GM21529 (cell line): ENCODE measurements at regions not wholly inside any gene's neighbourhood (a gene's known extent, or its start where the extent isn't known, plus 50 kb on each side); places are given as distances from the start of the nearest gene placed in this dataset.
"Not testable (repeated sequence)": the region's sequence is repeated elsewhere in the genome, so short reads cannot be mapped to it uniquely, and the experiment has no call there.

Experiments used
- ATAC-seq: cut with Tn5 transposase; IDR thresholded peaks from one replicate; pipeline ENCODE4 v1.9.1; 2021; ENCODE audit not compliant: unreplicated experiment

- no peak for ATAC-seq
Observed at GRCh38 chr4:33882246-33882990, 2361.9 kb downstream of the ARAP2 start.

- ATAC-seq = no peak
Observed at GRCh38 chr4:33883111-33883510, 2361.2 kb downstream of the ARAP2 start.

DNA sequence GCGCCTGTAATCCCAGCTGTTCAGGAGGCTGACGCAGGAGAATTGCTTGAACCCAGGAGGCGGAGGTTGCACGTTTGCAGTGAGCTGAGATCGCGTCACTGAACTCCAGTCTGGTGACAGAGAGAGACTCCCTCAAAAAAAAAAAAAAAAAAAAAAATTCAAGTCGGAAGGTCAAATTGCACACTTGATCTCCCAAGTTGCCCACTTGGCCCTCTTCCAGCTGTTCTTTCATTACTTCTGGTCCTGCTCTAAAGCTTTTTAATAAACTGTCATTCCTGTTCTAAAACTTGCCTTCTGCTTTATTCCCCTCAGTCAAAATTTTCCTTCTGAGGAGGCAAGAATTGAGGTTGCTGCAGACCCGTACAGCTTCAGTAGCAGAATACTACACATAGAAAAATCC lies 2358.0 kb downstream of the ARAP2 start:
- no peak for ATAC-seq

DNA sequence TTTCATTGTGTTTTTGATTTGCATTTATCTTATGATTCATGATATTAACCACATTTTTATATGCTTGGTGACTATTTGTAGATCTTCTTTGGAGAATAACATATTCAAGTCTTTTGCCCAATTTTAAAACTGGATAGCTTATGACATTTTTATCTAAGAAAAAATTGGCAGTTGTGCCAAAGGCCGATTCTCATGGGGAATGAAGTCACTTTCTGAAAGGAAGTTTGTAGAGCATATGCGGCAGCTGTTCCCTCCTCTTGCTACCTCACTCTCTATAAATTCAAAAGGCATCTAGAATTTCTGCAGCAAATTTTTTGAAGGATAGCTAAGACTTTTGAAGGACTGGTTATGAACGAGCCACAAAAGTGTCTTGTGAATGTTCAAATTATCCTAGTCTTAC lies 2353.5 kb downstream of the ARAP2 start:
- no peak for ATAC-seq

- ATAC-seq = no peak
Observed at GRCh38 chr4:33911959-33912358, 2332.4 kb downstream of the ARAP2 start.

DNA sequence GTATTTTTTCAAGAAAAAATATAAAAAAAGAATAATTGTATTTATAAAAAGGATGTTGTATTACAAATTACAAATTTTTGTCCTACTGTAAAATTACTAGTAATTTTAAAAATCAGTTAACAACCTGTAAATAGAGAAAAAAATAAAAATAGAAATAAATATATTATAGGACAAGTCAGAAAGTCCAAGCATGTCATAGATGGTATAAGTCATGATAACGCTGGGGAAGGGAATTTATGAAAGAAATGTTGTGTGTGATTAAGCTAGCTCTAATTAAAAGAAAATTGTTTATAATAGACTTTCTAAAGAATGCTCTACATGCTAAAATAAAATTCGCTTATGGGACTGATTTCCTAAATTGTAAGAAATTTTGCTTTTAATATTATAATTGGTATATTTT lies 2329.9 kb downstream of the ARAP2 start:
- ATAC-seq = no peak

GRCh38 chr4:33923469-33923868 lies 2320.8 kb downstream of the ARAP2 start:
- ATAC-seq = no peak

- no peak for ATAC-seq
Observed at GRCh38 chr4:33924239-33924638, 2320.1 kb downstream of the ARAP2 start.

DNA sequence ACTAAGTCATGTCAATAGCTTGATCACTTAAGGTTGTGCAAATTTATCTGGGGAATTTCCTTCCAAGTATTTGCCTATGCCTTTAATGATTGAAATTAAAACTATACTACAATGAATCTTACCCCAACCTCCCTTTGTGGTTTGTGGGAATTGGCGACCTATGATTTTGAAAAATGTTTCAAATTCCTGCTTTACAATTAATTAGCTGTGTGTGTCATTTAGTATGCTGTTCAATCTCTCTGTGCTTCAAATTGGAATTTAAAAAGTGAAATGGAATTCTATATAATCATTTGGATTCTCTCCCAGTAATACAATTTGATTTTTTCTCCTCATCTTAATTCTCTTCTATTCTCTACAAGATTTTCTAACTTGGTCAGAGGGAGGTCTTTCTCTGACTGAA lies 2319.5 kb downstream of the ARAP2 start:
- ATAC-seq = no peak

DNA sequence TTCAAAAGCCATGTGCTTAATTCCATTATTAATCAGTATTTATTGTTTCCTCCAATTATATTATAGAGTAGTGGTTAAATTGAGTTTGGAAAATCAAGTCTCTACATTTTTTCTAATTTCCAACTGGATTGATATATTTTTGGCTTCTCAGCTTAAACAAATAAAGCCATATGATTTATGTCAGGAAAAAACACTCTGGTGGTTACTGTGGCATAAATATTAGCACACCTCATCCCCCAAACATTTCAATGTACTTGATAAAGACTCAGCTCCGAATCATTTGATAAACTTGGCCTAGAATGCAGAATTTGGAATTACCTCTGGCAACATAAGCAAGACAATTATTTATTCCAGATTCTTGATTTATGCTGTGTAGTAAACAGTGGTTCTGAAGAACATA lies 2313.8 kb downstream of the ARAP2 start:
- no peak for ATAC-seq

DNA sequence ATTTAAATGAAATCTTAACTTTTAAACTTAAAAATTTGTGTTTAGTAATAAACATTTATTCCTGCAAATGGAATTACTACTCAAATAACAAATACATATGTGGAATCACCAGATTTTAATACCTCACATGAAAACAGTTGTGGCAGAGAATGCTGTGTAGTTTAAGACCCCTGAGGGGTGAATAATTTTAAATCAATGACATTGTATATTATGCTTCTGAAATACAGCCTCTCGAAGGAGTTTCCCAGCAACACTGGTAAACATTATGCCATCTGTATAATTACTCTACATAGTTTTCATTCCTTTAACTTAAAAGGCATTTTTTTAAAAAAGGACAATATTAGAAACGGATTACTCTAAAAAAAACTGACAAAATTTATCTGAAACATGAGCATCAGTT lies 2313.3 kb downstream of the ARAP2 start:
- no peak for ATAC-seq

GRCh38 chr4:33940281-33940680 lies 2304.0 kb downstream of the ARAP2 start:
- no peak for ATAC-seq

GRCh38 chr4:33941854-33942253 lies 2302.5 kb downstream of the ARAP2 start:
- no peak for ATAC-seq

DNA sequence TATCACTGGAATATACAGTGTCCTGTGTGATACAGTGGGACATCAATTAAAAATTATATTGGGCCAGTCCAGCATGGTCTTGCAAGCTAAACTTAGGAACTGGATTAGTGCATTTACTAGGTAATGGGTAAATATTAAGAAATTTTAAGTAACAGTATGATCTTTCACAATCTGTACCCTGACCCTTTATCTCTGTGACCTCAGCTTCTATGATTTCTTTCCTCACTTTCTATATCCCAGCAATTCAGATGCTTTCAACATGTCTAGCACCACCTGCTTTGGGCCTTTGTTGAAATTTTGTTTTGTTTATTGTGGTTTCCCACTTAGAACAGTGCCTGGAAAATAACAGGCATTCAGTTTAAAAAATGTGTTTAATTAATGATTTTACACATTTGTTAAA lies 2295.4 kb downstream of the ARAP2 start:
- ATAC-seq = no peak

GRCh38 chr4:33953848-33954247 lies 2290.5 kb downstream of the ARAP2 start:
- not testable (repeated sequence) for ATAC-seq

- no peak for ATAC-seq
Observed at GRCh38 chr4:33954759-33955158, 2289.6 kb downstream of the ARAP2 start.

- no peak for ATAC-seq
Observed at GRCh38 chr4:33959519-33959918, 2284.8 kb downstream of the ARAP2 start.

DNA sequence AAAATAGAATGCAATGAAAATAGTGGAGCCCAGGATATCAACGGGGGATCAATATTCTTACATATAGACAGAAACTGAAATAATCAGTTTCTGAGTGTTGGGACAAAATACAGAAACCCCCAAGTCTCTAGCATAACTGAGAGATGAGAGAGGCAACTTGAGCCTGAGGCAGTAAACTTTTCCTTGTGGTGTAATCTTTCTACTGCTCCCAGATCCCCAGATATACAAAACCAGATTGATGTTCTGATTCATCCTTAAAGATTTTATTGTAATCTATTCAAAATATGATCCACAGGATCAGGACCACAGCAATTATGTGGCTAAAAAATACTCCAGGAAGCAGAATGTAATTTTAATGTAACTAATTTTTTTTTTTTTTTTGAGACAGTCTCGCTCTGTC lies 2282.6 kb downstream of the ARAP2 start:
- no peak for ATAC-seq

GRCh38 chr4:33966808-33967207 lies 2277.5 kb downstream of the ARAP2 start:
- ATAC-seq = no peak

- ATAC-seq = no peak
Observed at GRCh38 chr4:33974270-33974669, 2270.0 kb downstream of the ARAP2 start.

- ATAC-seq = no peak
Observed at GRCh38 chr4:33975995-33976394, 2268.3 kb downstream of the ARAP2 start.

DNA sequence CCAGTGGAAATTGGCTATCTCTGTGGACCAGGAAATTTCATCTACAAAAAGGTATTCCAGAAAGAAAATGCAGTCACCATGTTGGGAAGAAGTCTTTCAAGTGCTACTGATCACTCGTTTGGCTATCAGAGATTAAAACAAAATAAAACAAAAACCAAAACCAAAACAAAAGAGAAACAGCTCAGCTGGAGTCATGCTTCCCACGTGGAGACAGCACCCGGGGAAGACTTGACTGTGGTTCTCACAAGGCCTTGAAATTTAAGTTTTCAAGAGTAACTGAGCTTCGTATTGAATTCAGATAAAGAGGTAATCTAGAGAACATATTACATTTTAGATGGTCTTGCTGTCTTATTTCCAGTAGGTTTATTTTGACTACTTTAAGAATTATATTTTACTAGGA lies 2264.5 kb downstream of the ARAP2 start:
- ATAC-seq = not testable (repeated sequence)

GRCh38 chr4:33980361-33980760 lies 2264.0 kb downstream of the ARAP2 start:
- ATAC-seq = no peak
